H1 (cell line): ENCODE measurements at regions not wholly inside any gene's neighbourhood (a gene's known extent, or its start where the extent isn't known, plus 50 kb on each side); places are given as distances from the start of the nearest gene placed in this dataset.

ENCODE experiments used
- CTCF ChIA-PET: fragments of 300-600 bp; sonication (Branson Sonifier 250); formaldehyde crosslinking; loops from one replicate; lab custom pipeline; 2021; ENCODE audit not compliant: partially characterized antibody; lab: Charles Lee
- POLR2A ChIA-PET: fragments of 300-600 bp; sonication (Branson Sonifier 250); formaldehyde crosslinking; loops from one replicate; lab custom pipeline; 2021; ENCODE audit warnings: inconsistent platforms; ENCODE audit not compliant: partially characterized antibody; lab: Charles Lee
- DNase-seq, 2 experiments: peaks; one replicate each; pipeline versions ENCODE4 v3.0.0 to v3.0.0-alpha.2; 2010 to 2022; ENCODE audit warnings: low spot score in 2 of 2, low read depth in 1 of 2, mixed read lengths in 1 of 2
- FAIRE-seq: peaks from 2 replicates; lab custom pipeline; 2011; peaks lifted over from hg19 to GRCh38; lab: Jason Lieb, UNC
- H2AFZ ChIP-seq: 2 replicates; pipeline ENCODE4 v1.8.1; 2012; ENCODE audit warnings: low read length, inconsistent platforms
- H2AK5ac ChIP-seq: 2 replicates; pipeline ENCODE4 v1.6.1; 2013; ENCODE audit warnings: low read depth, low read length
- H2BK120ac ChIP-seq: replicated peaks from 2 replicates; pipeline ENCODE3; 2013; ENCODE audit warnings: low read depth, low read length, inconsistent platforms
- H2BK12ac ChIP-seq: 2 replicates; pipeline ENCODE4 v1.6.1; 2013; ENCODE audit warnings: low read depth, low read length
- H2BK15ac ChIP-seq: 2 replicates; pipeline ENCODE4 v1.6.1; 2013; ENCODE audit warnings: low read length
- H2BK20ac ChIP-seq: 2 replicates; pipeline ENCODE4 v1.6.1; 2013; ENCODE audit warnings: low read length
- H2BK5ac ChIP-seq: 2 replicates; pipeline ENCODE4 v1.6.1; 2013; ENCODE audit warnings: low read depth, low read length
- H3K14ac ChIP-seq: 2 replicates; pipeline ENCODE4 v1.6.1; 2013; ENCODE audit warnings: inconsistent platforms; ENCODE audit not compliant: insufficient read length
- H3K18ac ChIP-seq: 2 replicates; pipeline ENCODE4 v1.6.1; 2013; ENCODE audit warnings: low read length; ENCODE audit errors: extremely low read depth
- H3K23ac ChIP-seq: 2 replicates; pipeline ENCODE4 v1.6.1; 2013; ENCODE audit warnings: inconsistent platforms; ENCODE audit not compliant: insufficient read length
- H3K23me2 ChIP-seq: 2 replicates; pipeline ENCODE4 v1.6.1; 2013; ENCODE audit warnings: low read depth, low read length
- H3K27ac ChIP-seq: 2 replicates; pipeline ENCODE4 v1.6.1; 2011; ENCODE audit warnings: low read depth, low read length, inconsistent platforms
- H3K27me3 ChIP-seq, 4 experiments: replicated peaks in 1 of 4; 1 replicate in 1 of 4; 2 replicates in 3 of 4; pipeline versions ENCODE4 v1.6.1 to v1.8.1; 2011 to 2013; ENCODE audit warnings: low read length in 3 of 4, mild to moderate bottlenecking in 3 of 4, inconsistent platforms in 2 of 4, mixed read lengths in 2 of 4, moderate library complexity in 1 of 4; ENCODE audit not compliant: control insufficient read depth in 3 of 4, insufficient read depth in 3 of 4; ENCODE audit errors: extremely low read depth in 1 of 4
- H3K36me3 ChIP-seq, 4 experiments: 2 replicates each; pipeline versions ENCODE4 v1.6.1 to v1.8.1; 2011 to 2013; ENCODE audit warnings: mild to moderate bottlenecking in 4 of 4, low read length in 3 of 4, moderate library complexity in 2 of 4, control low read depth in 1 of 4, inconsistent platforms in 1 of 4; ENCODE audit not compliant: insufficient read depth in 4 of 4, control insufficient read depth in 2 of 4
- H3K4ac ChIP-seq: replicated peaks from 2 replicates; pipeline ENCODE3; 2013; ENCODE audit warnings: low read length, low read depth, mixed read lengths, inconsistent platforms; ENCODE audit not compliant: insufficient read length
- H3K4me1 ChIP-seq, 4 experiments: replicated peaks in 1 of 4; 1 replicate in 1 of 4; 2 replicates in 3 of 4; pipeline versions ENCODE4 v1.6.1 to v1.8.1; 2011 to 2013; ENCODE audit warnings: low read length in 3 of 4, inconsistent platforms in 2 of 4, mixed read lengths in 1 of 4; ENCODE audit not compliant: insufficient read depth in 4 of 4, control insufficient read depth in 3 of 4
- H3K4me2 ChIP-seq, 2 experiments: 2 replicates each; pipeline versions ENCODE4 v1.6.1 to v1.8.1; 2011 to 2013; ENCODE audit warnings: low read depth in 2 of 2, low read length in 2 of 2, control low read depth in 1 of 2, inconsistent platforms in 1 of 2, mild to moderate bottlenecking in 1 of 2; ENCODE audit not compliant: insufficient read depth in 1 of 2
- H3K4me3 ChIP-seq, 4 experiments: fragments of 200-600, 300-600 bp in 1 of 4; sonication (generic), shearing (Covaris generic), sonication (Bioruptor Twin) in 1 of 4; 2 replicates each; pipeline versions ENCODE4 v1.5.1 to v1.8.1; 2011 to 2016; ENCODE audit warnings: low read length in 4 of 4, low read depth in 3 of 4, control low read depth in 2 of 4, inconsistent platforms in 2 of 4, mild to moderate bottlenecking in 2 of 4, mixed read lengths in 1 of 4, moderate library complexity in 1 of 4; ENCODE audit not compliant: insufficient read depth in 2 of 4; ENCODE audit errors: extremely low read depth in 1 of 4
- H3K56ac ChIP-seq: replicated peaks from 2 replicates; pipeline ENCODE3; 2013; ENCODE audit warnings: low read depth, mild to moderate bottlenecking, mixed read lengths, low read length, inconsistent platforms; ENCODE audit not compliant: insufficient read length
- H3K79me1 ChIP-seq: 2 replicates; pipeline ENCODE4 v1.6.1; 2013; ENCODE audit warnings: low read depth, low read length, control low read depth
- H3K79me2 ChIP-seq, 2 experiments: 2 replicates each; pipeline versions ENCODE4 v1.6.1 to v1.8.1; 2012 to 2013; ENCODE audit warnings: low read length in 2 of 2, mild to moderate bottlenecking in 2 of 2, inconsistent platforms in 1 of 2; ENCODE audit not compliant: insufficient read depth in 2 of 2, control insufficient read depth in 1 of 2
- H3K9ac ChIP-seq, 4 experiments: replicated peaks in 1 of 4; 1 replicate in 1 of 4; 2 replicates in 3 of 4; pipeline versions ENCODE4 v1.6.1 to v1.8.1; 2011 to 2013; ENCODE audit warnings: low read depth in 3 of 4, low read length in 3 of 4, control low read depth in 2 of 4, mild to moderate bottlenecking in 2 of 4, moderate library complexity in 2 of 4, inconsistent platforms in 1 of 4; ENCODE audit errors: extremely low read depth in 1 of 4
- H3K9me3 ChIP-seq, 2 experiments: 2 replicates each; pipeline versions ENCODE4 v1.6.1 to v1.8.1; 2012 to 2013; ENCODE audit warnings: mild to moderate bottlenecking in 2 of 2, moderate library complexity in 2 of 2, control low read depth in 1 of 2, inconsistent platforms in 1 of 2, low read depth in 1 of 2, low read length in 1 of 2, mixed read lengths in 1 of 2; ENCODE audit not compliant: insufficient read depth in 2 of 2
- H4K20me1 ChIP-seq, 2 experiments: replicated peaks in 1 of 2; 2 replicates each; pipeline versions ENCODE3 to v1.8.1; 2011 to 2013; ENCODE audit warnings: inconsistent platforms in 2 of 2, low read length in 2 of 2, mild to moderate bottlenecking in 1 of 2; ENCODE audit not compliant: insufficient read depth in 2 of 2, control insufficient read depth in 1 of 2
- H4K5ac ChIP-seq: 2 replicates; pipeline ENCODE4 v1.6.1; 2013; ENCODE audit warnings: low read length, low read depth, mixed read lengths, inconsistent platforms; ENCODE audit not compliant: insufficient read length
- H4K8ac ChIP-seq: 2 replicates; pipeline ENCODE4 v1.8.0; 2013; ENCODE audit warnings: mild to moderate bottlenecking, moderate library complexity, low read length, inconsistent platforms; ENCODE audit not compliant: insufficient read depth; ENCODE audit errors: extremely low read depth
- H4K91ac ChIP-seq: replicated peaks from 2 replicates; pipeline ENCODE3; 2013; ENCODE audit warnings: low read length, mixed read lengths, inconsistent platforms; ENCODE audit not compliant: insufficient read length
- CBX5 ChIP-seq: fragments of 300-800, 300-1000 bp; sonication (generic); IDR thresholded peaks from 2 replicates; pipeline ENCODE4 v1.7.1; 2016; ENCODE audit warnings: antibody characterized with exemption, low read length, low read depth
- KDM5A ChIP-seq: fragments of 200-600 bp; IDR thresholded peaks from 2 replicates; pipeline ENCODE4 v1.7.1; 2012; ENCODE audit warnings: mild to moderate bottlenecking, low read length, inconsistent platforms, mixed read lengths
- POLR2AphosphoS5 ChIP-seq: IDR thresholded peaks from 2 replicates; pipeline ENCODE4 v1.6.1; 2011; ENCODE audit warnings: low read depth, low read length
- SP4 ChIP-seq: IDR thresholded peaks from 2 replicates; pipeline ENCODE4 v1.6.1; 2012; ENCODE audit warnings: low read length, inconsistent platforms
- WGBS, 2 experiments: shearing (Covaris generic) in 1 of 2; methylation state at CpG; one replicate each; pipeline versions ENCODE4 v1.1.6 to v1.1.7; 2013 to 2015; ENCODE audit warnings: low lambda C conversion rate in 2 of 2, mixed read lengths in 2 of 2, inconsistent platforms in 1 of 2, low coverage in 1 of 2, missing lambda C conversion rate in 1 of 2; ENCODE audit not compliant: insufficient replicate concordance in 2 of 2, insufficient coverage in 1 of 2, insufficient read length in 1 of 2; ENCODE audit errors: extremely low coverage in 1 of 2, missing lambda C conversion rate in 1 of 2; 5-methylcytosine and 5-hydroxymethylcytosine counted together

- no peak overlapping the region for H2BK15ac ChIP-seq
- no peak overlapping the region for H2BK5ac ChIP-seq
- H3K4ac ChIP-seq = no peak overlapping the region
- H3K23me2 ChIP-seq = no peaks in the 10 kb centered on the region
- H3K4me2 ChIP-seq = no peak overlapping the region
- H3K14ac ChIP-seq = no peak overlapping the region
- H4K20me1 ChIP-seq = no peaks in the 10 kb centered on the region
- CTCF ChIA-PET = no interaction called here
- H3K4me3 ChIP-seq = no peak overlapping the region
- H4K8ac ChIP-seq = no peak overlapping the region
- no peaks in the 10 kb centered on the region for H3K27me3 ChIP-seq
- 80% methylated on average over 2 of the region's 2 CpGs; no CpG with 5 or more reads in 1 of the 2 experiments for WGBS, 2 experiments
- no peak overlapping the region for H3K56ac ChIP-seq
- no peak overlapping the region for H2AFZ ChIP-seq
- no peaks in the 10 kb centered on the region for H3K36me3 ChIP-seq
- TF ChIP-seq POLR2AphosphoS5 (no peak), SP4 (no peak), KDM5A (no peak), CBX5 (no peak)
- H2BK20ac ChIP-seq = no peak overlapping the region
- H4K91ac ChIP-seq = no peak overlapping the region
- H3K18ac ChIP-seq = no peak overlapping the region
- H2BK12ac ChIP-seq = no peak overlapping the region
- H3K27ac ChIP-seq = no peak overlapping the region
- H3K4me1 ChIP-seq = no peaks in the 10 kb centered on the region
- no peaks in the 10 kb centered on the region for H3K79me1 ChIP-seq
- no peak overlapping the region for H3K23ac ChIP-seq
- H2AK5ac ChIP-seq = no peak overlapping the region
- H4K5ac ChIP-seq = no peak overlapping the region
- no peaks in the 10 kb centered on the region for H3K9me3 ChIP-seq
- POLR2A ChIA-PET = no interaction called here
- no peak overlapping the region for H3K9ac ChIP-seq
- no peak overlapping the region for H2BK120ac ChIP-seq
- H3K79me2 ChIP-seq = no peaks in the 10 kb centered on the region
- DNase-seq (no peak), FAIRE-seq (no peak)
Observed at GRCh38 chr13:71350886-71351285, 516.1 kb downstream of the DACH1 start.
